ENCODE measurements at regions not wholly inside any gene's neighbourhood (a gene's known extent, or its start where the extent isn't known, plus 50 kb on each side); places are given as distances from the start of the nearest gene placed in this dataset.

DNA sequence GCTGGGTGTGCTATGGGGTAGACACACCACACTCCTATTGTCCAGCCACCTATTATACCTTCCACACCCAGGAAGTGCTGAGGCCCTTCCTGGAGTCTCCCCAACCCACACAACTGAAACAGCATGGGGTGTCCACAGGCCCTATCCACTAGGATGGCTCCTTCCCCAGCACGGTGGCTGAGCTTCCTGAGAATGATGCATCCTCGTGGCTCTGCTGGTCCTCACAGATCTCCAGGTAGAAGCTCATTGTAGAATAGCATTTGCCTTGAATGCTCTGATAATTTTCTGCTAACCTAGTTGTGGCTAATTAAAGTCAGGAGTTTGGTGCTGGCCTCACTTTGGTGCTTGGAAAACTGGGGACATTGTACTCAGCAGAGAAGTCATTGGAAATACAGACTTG is 182.6 kb downstream of the ANKRD30B start:
- TF ChIP-seq, protein P1, sequence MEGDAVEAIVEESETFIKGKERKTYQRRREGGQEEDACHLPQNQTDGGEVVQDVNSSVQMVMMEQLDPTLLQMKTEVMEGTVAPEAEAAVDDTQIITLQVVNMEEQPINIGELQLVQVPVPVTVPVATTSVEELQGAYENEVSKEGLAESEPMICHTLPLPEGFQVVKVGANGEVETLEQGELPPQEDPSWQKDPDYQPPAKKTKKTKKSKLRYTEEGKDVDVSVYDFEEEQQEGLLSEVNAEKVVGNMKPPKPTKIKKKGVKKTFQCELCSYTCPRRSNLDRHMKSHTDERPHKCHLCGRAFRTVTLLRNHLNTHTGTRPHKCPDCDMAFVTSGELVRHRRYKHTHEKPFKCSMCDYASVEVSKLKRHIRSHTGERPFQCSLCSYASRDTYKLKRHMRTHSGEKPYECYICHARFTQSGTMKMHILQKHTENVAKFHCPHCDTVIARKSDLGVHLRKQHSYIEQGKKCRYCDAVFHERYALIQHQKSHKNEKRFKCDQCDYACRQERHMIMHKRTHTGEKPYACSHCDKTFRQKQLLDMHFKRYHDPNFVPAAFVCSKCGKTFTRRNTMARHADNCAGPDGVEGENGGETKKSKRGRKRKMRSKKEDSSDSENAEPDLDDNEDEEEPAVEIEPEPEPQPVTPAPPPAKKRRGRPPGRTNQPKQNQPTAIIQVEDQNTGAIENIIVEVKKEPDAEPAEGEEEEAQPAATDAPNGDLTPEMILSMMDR (IDR thresholded peaks at IDR 0.05; ENCODE audit: unreplicated experiment), result no peak
- Mint-ChIP-seq H3K4me3 (ENCODE audit: unreplicated experiment) (no peak overlapping the region), H3K27me3 (ENCODE audit: unreplicated experiment) (peaks cover 21% of the 10 kb centered on the region), H3K4me1 (ENCODE audit: unreplicated experiment) (peaks cover 2% of the 10 kb centered on the region), H3K27ac (ENCODE audit: unreplicated experiment) (no peak overlapping the region), H3K9me3 (ENCODE audit: unreplicated experiment) (peaks cover 11% of the 10 kb centered on the region), H3K36me3 (ENCODE audit: low read depth, unreplicated experiment) (peaks cover 23% of the 10 kb centered on the region)
- no peak for DNase-seq (ENCODE audit: low spot score)

DNA sequence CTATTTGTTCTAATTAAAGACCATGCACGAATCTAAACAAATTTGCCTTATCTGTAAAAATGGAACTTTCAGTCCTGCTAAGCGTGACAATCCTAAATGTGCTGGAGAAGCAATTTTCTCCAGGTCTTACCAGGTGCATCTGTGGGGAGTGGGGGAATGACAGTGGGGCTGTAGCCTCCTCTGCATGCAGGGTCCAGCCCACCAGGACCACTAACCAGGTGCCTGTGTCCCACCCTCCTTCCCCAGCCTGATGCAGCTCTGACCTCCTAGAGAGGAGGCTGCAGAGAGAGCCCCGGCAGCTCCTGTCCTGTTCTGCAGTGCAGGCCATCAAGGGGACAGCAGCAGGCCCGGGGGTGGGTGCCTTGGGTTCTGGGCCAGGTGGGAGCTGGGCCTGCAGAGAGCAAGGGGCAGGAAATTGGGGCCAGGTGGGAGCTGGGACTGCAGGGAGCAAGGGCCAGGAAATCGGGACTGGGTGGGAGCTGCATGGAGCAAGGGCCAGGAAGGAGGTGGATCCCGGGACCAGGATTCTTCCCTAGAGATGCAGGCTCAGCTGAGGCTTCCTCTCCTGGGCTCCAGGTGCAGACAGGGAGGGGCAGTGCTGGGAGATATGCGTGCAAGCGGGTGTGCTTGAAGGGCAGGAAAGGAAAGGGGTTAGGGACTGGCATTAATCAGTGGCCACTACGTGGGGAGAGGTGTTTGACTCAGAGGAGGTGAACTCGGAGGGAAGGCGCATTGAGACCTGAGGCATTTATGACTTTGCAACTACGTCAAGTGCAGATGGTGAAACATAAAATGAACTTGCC is 185.3 kb downstream of the ANKRD30B start:
- peaks cover 23% of the 10 kb centered on the region for H3K9me3 Mint-ChIP-seq (ENCODE audit: unreplicated experiment)

GRCh38 chr18:14933964-14934363 is 186.0 kb downstream of the ANKRD30B start:
- TF ChIP-seq, protein P1 (IDR thresholded peaks at IDR 0.05; ENCODE audit: unreplicated experiment), result no peak
- DNase-seq (ENCODE audit: low spot score), result no peak
- H3K27me3 Mint-ChIP-seq (ENCODE audit: unreplicated experiment), result peaks cover 27% of the 10 kb centered on the region
- no peak overlapping the region for H3K4me3 Mint-ChIP-seq (ENCODE audit: unreplicated experiment)
- H3K36me3 Mint-ChIP-seq (ENCODE audit: low read depth, unreplicated experiment), result peaks cover 26% of the 10 kb centered on the region
- H3K4me1 Mint-ChIP-seq (ENCODE audit: unreplicated experiment), result peaks cover 9% of the 10 kb centered on the region
- peaks cover 24% of the 10 kb centered on the region for H3K9me3 Mint-ChIP-seq (ENCODE audit: unreplicated experiment)
- no peak overlapping the region for H3K27ac Mint-ChIP-seq (ENCODE audit: unreplicated experiment)

More for the DNA sequence above, 185.3 kb downstream of the ANKRD30B start:
- TF ChIP-seq, protein P1 (IDR thresholded peaks at IDR 0.05; ENCODE audit: unreplicated experiment), result no peak
- H3K27me3 Mint-ChIP-seq (ENCODE audit: unreplicated experiment), result peaks cover 24% of the 10 kb centered on the region
- no peak for DNase-seq (ENCODE audit: low spot score)
- peaks cover 9% of the 10 kb centered on the region for H3K4me1 Mint-ChIP-seq (ENCODE audit: unreplicated experiment)
- peaks cover 28% of the 10 kb centered on the region for H3K36me3 Mint-ChIP-seq (ENCODE audit: low read depth, unreplicated experiment)
- peak overlapping the region; percentile 74 for H3K27ac Mint-ChIP-seq (ENCODE audit: unreplicated experiment)
- H3K4me3 Mint-ChIP-seq (ENCODE audit: unreplicated experiment), result no peak overlapping the region

GRCh38 chr18:14935210-14935609 is 187.2 kb downstream of the ANKRD30B start:
- Mint-ChIP-seq H3K36me3 (ENCODE audit: low read depth, unreplicated experiment) (peaks cover 17% of the 10 kb centered on the region), H3K27me3 (ENCODE audit: unreplicated experiment) (peaks cover 25% of the 10 kb centered on the region), H3K4me3 (ENCODE audit: unreplicated experiment) (no peak overlapping the region), H3K27ac (ENCODE audit: unreplicated experiment) (no peak overlapping the region), H3K4me1 (ENCODE audit: unreplicated experiment) (peaks cover 9% of the 10 kb centered on the region), H3K9me3 (ENCODE audit: unreplicated experiment) (peaks cover 20% of the 10 kb centered on the region)
- TF ChIP-seq, protein P1 (IDR thresholded peaks at IDR 0.05; ENCODE audit: unreplicated experiment), result no peak
- no peak for DNase-seq (ENCODE audit: low spot score)

GRCh38 chr18:14936313-14936712 is 188.3 kb downstream of the ANKRD30B start:
- Mint-ChIP-seq H3K27ac (ENCODE audit: unreplicated experiment) (peak overlapping the region; percentile 30), H3K4me3 (ENCODE audit: unreplicated experiment) (no peak overlapping the region), H3K27me3 (ENCODE audit: unreplicated experiment) (peaks cover 25% of the 10 kb centered on the region), H3K9me3 (ENCODE audit: unreplicated experiment) (peaks cover 20% of the 10 kb centered on the region), H3K36me3 (ENCODE audit: low read depth, unreplicated experiment) (peaks cover 12% of the 10 kb centered on the region), H3K4me1 (ENCODE audit: unreplicated experiment) (peaks cover 9% of the 10 kb centered on the region)
- TF ChIP-seq, protein P1 (IDR thresholded peaks at IDR 0.05; ENCODE audit: unreplicated experiment), result no peak
- no peak for DNase-seq (ENCODE audit: low spot score)

Data from endothelial cell (in vitro differentiated cells).